ENCODE measurements at regions not wholly inside any gene's neighbourhood (a gene's known extent, or its start where the extent isn't known, plus 50 kb on each side); places are given as distances from the start of the nearest gene placed in this dataset.

GRCh38 chr15:66620744-66621344 lies 55.0 kb upstream of the LCTL start:
- TF ChIP-seq CTCF (IDR thresholded peaks at IDR 0.05; ENCODE audit: low read depth, low read length) (no peak), EZH2phosphoT487 (IDR thresholded peaks at IDR 0.05; ENCODE audit: low read depth) (no peak)

All from OCI-LY3 (cell line).